ENCODE measurements at regions not wholly inside any gene's neighbourhood (a gene's known extent, or its start where the extent isn't known, plus 50 kb on each side); places are given as distances from the start of the nearest gene placed in this dataset.

- Mint-ChIP-seq H3K27ac (no peak overlapping the region), H3K4me3 (no peak overlapping the region), H3K36me3 (no peaks in the 10 kb centered on the region), H3K9me3 (peaks cover 10 to 26% of the 10 kb centered on the region in 2 donors), H3K4me1 (no peaks in the 10 kb centered on the region), H3K27me3 (ENCODE audit: low read depth in 2 of 2) (no peaks in the 10 kb centered on the region)
- DNase-seq (no peak), ATAC-seq (no peak)
- WGBS (ENCODE audit: insufficient coverage) = 91% methylated on average over 9 of the region's 12 CpGs
- no peak overlapping the region for H3K4me3 ChIP-seq (ENCODE audit: low read length)
- no peak for TF ChIP-seq CTCF (IDR thresholded peaks at IDR 0.05)
- intact Hi-C loops (cut with micrococcal nuclease) = no loop called here
- H3K4me1 ChIP-seq (ENCODE audit: control insufficient read depth, insufficient read depth, low read length) = no peaks in the 10 kb centered on the region
- no peak overlapping the region for H3K27ac ChIP-seq (ENCODE audit: low read length)
- H3K27me3 ChIP-seq (ENCODE audit: control insufficient read depth, insufficient read depth, low read length) = no peaks in the 10 kb centered on the region
- H3K36me3 ChIP-seq (ENCODE audit: control insufficient read depth, insufficient read depth, low read length) = no peaks in the 10 kb centered on the region
- peaks cover 10% of the 10 kb centered on the region for H3K9me3 ChIP-seq (ENCODE audit: control insufficient read depth, insufficient read depth, low read length)
These were observed 569.7 kb upstream of the SLITRK6 start for GRCh38 chr13:86368924-86369323.

- Mint-ChIP-seq H3K4me3 (no peak overlapping the region), H3K27ac (no peak overlapping the region), H3K4me1 (no peaks in the 10 kb centered on the region), H3K36me3 (peaks cover 5% of the 10 kb centered on the region), H3K9me3 (peaks cover 0 to 16% of the 10 kb centered on the region in 2 donors), H3K27me3 (ENCODE audit: low read depth in 2 of 2) (no peaks in the 10 kb centered on the region)
- ATAC-seq (no peak), DNase-seq (no peak)
- H3K4me3 ChIP-seq (ENCODE audit: low read length) = no peak overlapping the region
- H3K9me3 ChIP-seq (ENCODE audit: control insufficient read depth, insufficient read depth, low read length) = peaks cover 9% of the 10 kb centered on the region
- intact Hi-C loops (cut with micrococcal nuclease) = no loop called here
- H3K4me1 ChIP-seq (ENCODE audit: control insufficient read depth, insufficient read depth, low read length) = no peaks in the 10 kb centered on the region
- TF ChIP-seq CTCF (IDR thresholded peaks at IDR 0.05) = no peak
- WGBS (ENCODE audit: insufficient coverage) = 71% methylated on average over 2 of the region's 2 CpGs
- H3K36me3 ChIP-seq (ENCODE audit: control insufficient read depth, insufficient read depth, low read length) = no peaks in the 10 kb centered on the region
- no peaks in the 10 kb centered on the region for H3K27me3 ChIP-seq (ENCODE audit: control insufficient read depth, insufficient read depth, low read length)
- no peak overlapping the region for H3K27ac ChIP-seq (ENCODE audit: low read length)
These were observed 578.2 kb upstream of the SLITRK6 start for GRCh38 chr13:86377451-86377850.

GRCh38 chr13:86378628-86379027, 579.4 kb upstream of the SLITRK6 start:
- WGBS (ENCODE audit: insufficient coverage) = 90% methylated on average over 1 of the region's 2 CpGs
- intact Hi-C loops (cut with micrococcal nuclease) = no loop called here
- no peaks in the 10 kb centered on the region for H3K27me3 Mint-ChIP-seq (ENCODE audit: low read depth in 2 of 2)
- ATAC-seq (no peak), DNase-seq (no peak)
- Histone ChIP-seq H3K36me3 (ENCODE audit: control insufficient read depth, insufficient read depth, low read length) (no peaks in the 10 kb centered on the region), H3K9me3 (ENCODE audit: control insufficient read depth, insufficient read depth, low read length) (peaks cover 10% of the 10 kb centered on the region), H3K4me1 (ENCODE audit: control insufficient read depth, insufficient read depth, low read length) (no peaks in the 10 kb centered on the region), H3K27me3 (ENCODE audit: control insufficient read depth, insufficient read depth, low read length) (no peaks in the 10 kb centered on the region), H3K4me3 (ENCODE audit: low read length) (no peak overlapping the region), H3K27ac (ENCODE audit: low read length) (no peak overlapping the region)
- TF ChIP-seq CTCF (IDR thresholded peaks at IDR 0.05) = no peak
- no peak overlapping the region for H3K27ac Mint-ChIP-seq
- H3K36me3 Mint-ChIP-seq = peaks cover 5% of the 10 kb centered on the region
- no peaks in the 10 kb centered on the region for H3K4me1 Mint-ChIP-seq
- no peak overlapping the region for H3K4me3 Mint-ChIP-seq
- H3K9me3 Mint-ChIP-seq = peaks cover 0 to 9% of the 10 kb centered on the region in 2 donors

GRCh38 chr13:86383151-86383550, 583.9 kb upstream of the SLITRK6 start:
- no peak for DNase-seq
- H3K36me3 Mint-ChIP-seq = peaks cover 5% of the 10 kb centered on the region
- Histone ChIP-seq H3K27ac (ENCODE audit: low read length) (no peak overlapping the region), H3K27me3 (ENCODE audit: control insufficient read depth, insufficient read depth, low read length) (no peaks in the 10 kb centered on the region), H3K36me3 (ENCODE audit: control insufficient read depth, insufficient read depth, low read length) (no peaks in the 10 kb centered on the region), H3K4me1 (ENCODE audit: control insufficient read depth, insufficient read depth, low read length) (no peaks in the 10 kb centered on the region), H3K4me3 (ENCODE audit: low read length) (no peak overlapping the region), H3K9me3 (ENCODE audit: control insufficient read depth, insufficient read depth, low read length) (peaks cover 6% of the 10 kb centered on the region)
- peaks cover 4 to 11% of the 10 kb centered on the region in 2 donors for H3K9me3 Mint-ChIP-seq
- intact Hi-C loops (cut with micrococcal nuclease) = no loop called here
- H3K4me3 Mint-ChIP-seq = no peak overlapping the region
- no peak for ATAC-seq
- no peak overlapping the region for H3K27ac Mint-ChIP-seq
- 78% methylated on average over 4 of the region's 4 CpGs for WGBS (ENCODE audit: insufficient coverage)
- no peak for TF ChIP-seq CTCF (IDR thresholded peaks at IDR 0.05)
- H3K27me3 Mint-ChIP-seq (ENCODE audit: low read depth in 2 of 2) = no peaks in the 10 kb centered on the region
- H3K4me1 Mint-ChIP-seq = no peaks in the 10 kb centered on the region
